Stimulated activated CD8-positive, alpha-beta memory T cell treated with anti-CD3 and anti-CD28 coated beads, Interleukin-7, amount 100 ng/mL, for 4 hours (primary cell): ENCODE measurements at regions not wholly inside any gene's neighbourhood (a gene's known extent, or its start where the extent isn't known, plus 50 kb on each side); places are given as distances from the start of the nearest gene placed in this dataset.

Experiments used
- DNase-seq, 2 donors: peaks; one replicate each; pipeline ENCODE4 v3.0.0-alpha.2; 2020; ENCODE audit warnings: low read depth in 2 of 2

- DNase-seq: no peak
Measured at GRCh38 chr2:204012072-204012653, 75.6 kb downstream of the ICOS start.

GRCh38 chr2:204015118-204015843 is 78.7 kb downstream of the ICOS start:
- DNase-seq: no peak

GRCh38 chr2:204018717-204019116 is 82.2 kb downstream of the ICOS start:
- no peak for DNase-seq

GRCh38 chr2:204019572-204020501 is 83.3 kb downstream of the ICOS start:
- peak in 1 of 2 donors; percentile 25 for DNase-seq

- no peak for DNase-seq
Measured at GRCh38 chr2:204021290-204022081, 84.9 kb downstream of the ICOS start.

- DNase-seq: no peak
Measured at GRCh38 chr2:204022550-204022949, 86.0 kb downstream of the ICOS start.

GRCh38 chr2:204023088-204023487 is 86.5 kb downstream of the ICOS start:
- DNase-seq: no peak

- no peak for DNase-seq
Measured at GRCh38 chr2:204024503-204024902, 87.9 kb downstream of the ICOS start.

- no peak for DNase-seq
Measured at GRCh38 chr2:204024906-204025475, 88.4 kb downstream of the ICOS start.

GRCh38 chr2:204026294-204026693 is 89.7 kb downstream of the ICOS start:
- no peak for DNase-seq

- DNase-seq: no peak
Measured at GRCh38 chr2:204027091-204027490, 90.5 kb downstream of the ICOS start.

- DNase-seq: no peak
Measured at GRCh38 chr2:204030322-204030721, 93.8 kb downstream of the ICOS start.

GRCh38 chr2:204031056-204031455 is 94.5 kb downstream of the ICOS start:
- no peak for DNase-seq

GRCh38 chr2:204032301-204032700 is 95.7 kb downstream of the ICOS start:
- DNase-seq: no peak

- DNase-seq: no peak
Measured at GRCh38 chr2:204033611-204034495, 97.3 kb downstream of the ICOS start.

GRCh38 chr2:204036706-204037105 is 100.1 kb downstream of the ICOS start:
- no peak for DNase-seq

GRCh38 chr2:204037286-204037685 is 100.7 kb downstream of the ICOS start:
- no peak for DNase-seq

GRCh38 chr2:204039298-204039838 is 102.8 kb downstream of the ICOS start:
- DNase-seq: no peak

GRCh38 chr2:204040016-204040415 is 103.5 kb downstream of the ICOS start:
- no peak for DNase-seq

GRCh38 chr2:204042401-204042800 is 105.8 kb downstream of the ICOS start:
- no peak for DNase-seq
